ENCODE measurements at regions not wholly inside any gene's neighbourhood (a gene's known extent, or its start where the extent isn't known, plus 50 kb on each side); places are given as distances from the start of the nearest gene placed in this dataset.

DNA sequence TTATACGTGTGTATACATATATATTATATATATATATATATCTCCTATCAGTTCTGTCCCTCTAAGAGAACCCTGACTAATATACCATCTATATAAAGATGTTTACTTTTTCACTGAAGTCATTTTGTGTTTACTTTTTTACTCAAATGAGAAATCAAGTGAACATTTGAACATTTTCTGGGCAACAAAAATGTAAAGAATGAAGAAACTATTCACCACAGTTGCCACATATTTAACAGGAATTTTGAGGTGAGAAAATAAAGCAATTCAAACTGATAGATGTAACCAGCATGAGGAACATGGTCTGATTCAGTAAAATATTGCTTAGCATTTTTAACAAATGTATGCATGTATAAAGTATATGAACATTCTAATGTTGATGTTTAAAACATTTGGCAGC is 299.2 kb upstream of the KLHL1 start:
- Histone ChIP-seq H3K4me3 (no peak overlapping the region), H3K27ac (no peak overlapping the region), H3K4me1 (no peaks in the 10 kb centered on the region), H3K36me3 (no peaks in the 10 kb centered on the region), H3K9me3 (no peaks in the 10 kb centered on the region), H3K27me3 (no peaks in the 10 kb centered on the region)
- DNase-seq (ENCODE audit: low spot score in 2 of 2), result no peak
- intact Hi-C loops (cut with DNase I), result no loop called here
- TF ChIP-seq, protein P1, sequence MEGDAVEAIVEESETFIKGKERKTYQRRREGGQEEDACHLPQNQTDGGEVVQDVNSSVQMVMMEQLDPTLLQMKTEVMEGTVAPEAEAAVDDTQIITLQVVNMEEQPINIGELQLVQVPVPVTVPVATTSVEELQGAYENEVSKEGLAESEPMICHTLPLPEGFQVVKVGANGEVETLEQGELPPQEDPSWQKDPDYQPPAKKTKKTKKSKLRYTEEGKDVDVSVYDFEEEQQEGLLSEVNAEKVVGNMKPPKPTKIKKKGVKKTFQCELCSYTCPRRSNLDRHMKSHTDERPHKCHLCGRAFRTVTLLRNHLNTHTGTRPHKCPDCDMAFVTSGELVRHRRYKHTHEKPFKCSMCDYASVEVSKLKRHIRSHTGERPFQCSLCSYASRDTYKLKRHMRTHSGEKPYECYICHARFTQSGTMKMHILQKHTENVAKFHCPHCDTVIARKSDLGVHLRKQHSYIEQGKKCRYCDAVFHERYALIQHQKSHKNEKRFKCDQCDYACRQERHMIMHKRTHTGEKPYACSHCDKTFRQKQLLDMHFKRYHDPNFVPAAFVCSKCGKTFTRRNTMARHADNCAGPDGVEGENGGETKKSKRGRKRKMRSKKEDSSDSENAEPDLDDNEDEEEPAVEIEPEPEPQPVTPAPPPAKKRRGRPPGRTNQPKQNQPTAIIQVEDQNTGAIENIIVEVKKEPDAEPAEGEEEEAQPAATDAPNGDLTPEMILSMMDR (IDR thresholded peaks at IDR 0.05), result no peak

DNA sequence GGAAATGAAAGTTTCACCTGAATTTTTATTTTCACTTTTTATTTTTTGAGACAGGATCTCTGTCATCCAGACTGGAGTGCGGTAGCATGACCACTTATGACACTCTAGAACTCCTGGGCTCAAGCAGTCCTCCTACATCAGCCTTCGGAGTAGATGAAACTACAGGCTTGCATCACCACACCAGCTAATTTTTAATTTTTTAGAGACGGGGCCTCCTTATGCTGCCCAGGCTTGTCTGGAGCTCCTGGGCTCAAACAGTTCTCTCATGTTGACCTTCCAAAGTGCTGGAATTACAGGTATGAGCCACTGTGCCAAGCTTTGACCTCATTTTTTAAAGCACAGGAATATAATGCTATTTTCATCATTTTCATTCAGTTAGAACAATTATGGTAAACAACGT is 297.0 kb upstream of the KLHL1 start:
- TF ChIP-seq, protein P1 (IDR thresholded peaks at IDR 0.05), result no peak
- no peak for DNase-seq (ENCODE audit: low spot score in 2 of 2)
- no peaks in the 10 kb centered on the region for H3K9me3 ChIP-seq
- H3K27me3 ChIP-seq, result no peaks in the 10 kb centered on the region
- H3K4me1 ChIP-seq, result no peaks in the 10 kb centered on the region
- H3K4me3 ChIP-seq, result no peak overlapping the region
- H3K27ac ChIP-seq, result no peak overlapping the region
- intact Hi-C loops (cut with DNase I), result no loop called here
- H3K36me3 ChIP-seq, result no peaks in the 10 kb centered on the region

DNA sequence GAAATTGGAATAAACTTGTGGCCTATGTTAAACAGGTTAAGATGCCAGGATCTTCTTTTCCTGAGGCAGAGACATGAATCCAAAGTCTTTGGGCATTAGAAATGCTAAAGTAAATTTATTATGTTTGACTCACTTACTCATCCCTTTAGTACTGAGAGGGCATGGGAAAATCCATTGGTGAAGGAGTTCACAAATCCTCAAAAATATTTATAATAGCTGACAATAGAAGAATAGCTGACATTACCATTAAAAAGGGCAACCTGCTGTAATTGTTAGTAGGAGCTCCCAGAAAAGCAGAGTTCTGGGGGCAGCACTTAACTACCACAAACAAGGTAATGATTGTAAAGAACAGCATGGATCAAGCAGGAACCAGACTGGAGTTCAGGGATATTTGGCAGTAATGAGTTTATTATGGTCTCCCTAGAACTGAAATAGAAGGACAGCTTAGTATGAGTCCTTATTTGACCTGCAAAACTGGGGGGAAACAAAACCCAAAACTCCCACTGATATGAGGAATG is 285.8 kb upstream of the KLHL1 start:
- Histone ChIP-seq H3K36me3 (no peaks in the 10 kb centered on the region), H3K9me3 (no peaks in the 10 kb centered on the region), H3K4me1 (no peaks in the 10 kb centered on the region), H3K4me3 (no peak overlapping the region), H3K27ac (no peak overlapping the region), H3K27me3 (no peaks in the 10 kb centered on the region)
- TF ChIP-seq, protein P1 (IDR thresholded peaks at IDR 0.05), result no peak
- intact Hi-C loops (cut with DNase I), result no loop called here
- DNase-seq (ENCODE audit: low spot score in 2 of 2), result no peak

DNA sequence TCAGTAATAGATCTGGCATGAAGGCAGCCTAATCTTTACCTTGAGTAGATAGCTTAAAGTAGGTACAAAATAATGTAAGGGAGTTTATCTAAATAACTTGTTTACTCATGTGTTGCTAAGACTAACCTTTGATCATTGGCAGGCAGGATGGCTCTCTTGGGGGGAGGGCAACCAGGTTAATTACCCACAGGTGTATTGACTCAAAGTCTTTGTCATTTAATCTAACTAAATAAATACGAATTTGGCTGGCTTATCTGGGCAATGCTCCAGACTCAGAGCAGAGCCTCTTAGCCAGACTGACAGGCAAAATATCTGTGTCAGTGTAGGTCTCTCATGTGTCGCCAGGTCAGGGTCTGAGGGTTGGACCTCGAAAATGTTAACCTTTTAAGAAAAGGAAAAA is 283.4 kb upstream of the KLHL1 start:
- intact Hi-C loops (cut with DNase I), result no loop called here
- Histone ChIP-seq H3K4me1 (no peaks in the 10 kb centered on the region), H3K4me3 (no peak overlapping the region), H3K9me3 (no peaks in the 10 kb centered on the region), H3K36me3 (no peaks in the 10 kb centered on the region), H3K27ac (no peak overlapping the region), H3K27me3 (no peaks in the 10 kb centered on the region)
- no peak for DNase-seq (ENCODE audit: low spot score in 2 of 2)
- TF ChIP-seq, protein P1 (IDR thresholded peaks at IDR 0.05), result no peak

DNA sequence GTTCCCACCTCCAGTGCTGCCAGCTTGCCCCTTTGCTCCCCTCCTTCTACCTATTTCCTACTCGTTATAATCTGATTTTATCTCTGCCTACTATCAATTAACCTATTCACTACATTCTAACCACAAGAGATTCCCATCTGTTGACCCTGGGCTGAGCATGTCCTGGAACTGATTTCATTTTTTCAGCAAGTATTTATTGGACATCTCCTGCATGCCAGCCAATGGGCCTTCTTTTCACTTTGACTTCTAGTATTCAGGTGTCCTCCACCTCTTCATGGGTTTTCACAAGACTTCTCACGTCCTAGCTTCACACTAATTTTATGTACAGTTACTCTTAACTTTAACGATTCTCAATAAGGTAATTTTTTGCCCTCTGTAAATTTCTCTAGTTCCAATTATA is 282.7 kb upstream of the KLHL1 start:
- no peaks in the 10 kb centered on the region for H3K27me3 ChIP-seq
- H3K4me3 ChIP-seq, result no peak overlapping the region
- no peak overlapping the region for H3K27ac ChIP-seq
- no peaks in the 10 kb centered on the region for H3K4me1 ChIP-seq
- DNase-seq (ENCODE audit: low spot score in 2 of 2), result no peak
- intact Hi-C loops (cut with DNase I), result no loop called here
- H3K9me3 ChIP-seq, result no peaks in the 10 kb centered on the region
- TF ChIP-seq, protein P1 (IDR thresholded peaks at IDR 0.05), result no peak
- H3K36me3 ChIP-seq, result no peaks in the 10 kb centered on the region

DNA sequence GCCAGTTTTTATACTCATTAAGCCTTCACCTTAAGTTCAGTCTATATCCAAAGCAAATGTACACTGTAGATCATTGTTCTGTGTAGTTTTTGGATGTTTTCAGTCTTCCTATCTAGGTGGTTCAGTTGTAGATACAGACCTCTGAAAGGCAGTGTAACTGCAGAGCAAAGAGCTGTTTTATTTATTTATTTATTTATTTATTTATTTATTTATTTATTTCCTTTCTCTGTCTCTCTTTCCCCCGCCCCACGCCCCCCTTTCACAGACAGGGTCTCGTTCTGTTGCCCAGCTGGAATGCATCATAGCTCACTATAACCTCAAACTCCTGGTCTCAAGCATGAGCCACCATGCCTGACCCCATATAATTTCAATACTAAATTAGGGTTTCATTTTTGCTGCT is 281.8 kb upstream of the KLHL1 start:
- TF ChIP-seq, protein P1 (IDR thresholded peaks at IDR 0.05), result no peak
- no peak for DNase-seq (ENCODE audit: low spot score in 2 of 2)
- H3K36me3 ChIP-seq, result no peaks in the 10 kb centered on the region
- no peak overlapping the region for H3K27ac ChIP-seq
- H3K27me3 ChIP-seq, result no peaks in the 10 kb centered on the region
- no peaks in the 10 kb centered on the region for H3K9me3 ChIP-seq
- intact Hi-C loops (cut with DNase I), result no loop called here
- no peak overlapping the region for H3K4me3 ChIP-seq
- no peaks in the 10 kb centered on the region for H3K4me1 ChIP-seq

Data from ascending aorta (tissue), 2 donors.